ENCODE measurements at regions not wholly inside any gene's neighbourhood (a gene's known extent, or its start where the extent isn't known, plus 50 kb on each side); places are given as distances from the start of the nearest gene placed in this dataset.

GRCh38 chr1:119250299-119250698 lies 109.8 kb upstream of the WARS2 start:
- BruUV-seq (replicated peaks), result no TSS peak

More at GRCh38 chr1:119250299-119250698, 109.8 kb upstream of the WARS2 start:
- Histone ChIP-seq H3K27me3 (ENCODE audit: insufficient read depth, low read length) (no peaks in the 10 kb centered on the region), H3K9ac (ENCODE audit: low read length) (no peak overlapping the region), H3K4me3 (replicated peaks in 1 of 2; ENCODE audit: low read depth in 1 of 2, low read length in 2 of 2) (no peak overlapping the region), H3K27ac (ENCODE audit: low read depth, low read length) (no peak overlapping the region), H3K4me2 (ENCODE audit: low read length) (no peak overlapping the region), H3K4me1 (ENCODE audit: control insufficient read depth in 1 of 2, insufficient read depth in 2 of 2, low read length in 2 of 2) (0 out of 4 replicates have a peak, but pooled peaks cover 0 to 3% of the 10 kb centered on the region in 2 experiments), H3K9me2 (ENCODE audit: insufficient read depth) (no peaks in the 10 kb centered on the region), H4K20me1 (ENCODE audit: insufficient read depth) (no peaks in the 10 kb centered on the region; the same call in 1 of the 2 replicates), H3K79me2 (ENCODE audit: insufficient read depth, low read length) (no peaks in the 10 kb centered on the region), H3K36me3 (ENCODE audit: control insufficient read depth in 1 of 2, insufficient read depth in 2 of 2, low read length in 2 of 2) (no peaks in the 10 kb centered on the region), H2AFZ (ENCODE audit: low read depth, low read length, poor library complexity, severe bottlenecking) (no peak overlapping the region), H3K9me3 (ENCODE audit: control insufficient read depth in 1 of 2, insufficient read depth in 1 of 2, low read depth in 1 of 2, low read length in 2 of 2) (no peaks in the 10 kb centered on the region)
- DNase-seq (ENCODE audit: low read depth, low spot score), result no peak
- ChIA-PET CTCF (no interaction called here), RAD21 (ENCODE audit: low non-redundant PET in 1 of 2, low total read pairs in 2 of 2, uncharacterized antibody in 2 of 2, unreplicated experiment in 2 of 2) (no interaction called here), POLR2A (no interaction called here)
- TF ChIP-seq YY1 (IDR thresholded peaks at IDR 0.05; ENCODE audit: extremely low read depth, insufficient replicate concordance, low read depth, low read length), result no peak
- no peak for TF ChIP-seq FOSL1 (IDR thresholded peaks at IDR 0.05; ENCODE audit: low read depth)
- TF ChIP-seq POLR2AphosphoS5 (IDR thresholded peaks at IDR 0.05; ENCODE audit: low read depth, low read length), result no peak
- no peak for TF ChIP-seq JUND (IDR thresholded peaks at IDR 0.05)
- TF ChIP-seq EZH2 (IDR thresholded peaks at IDR 0.05), result no peak
- no peak for TF ChIP-seq CBX3 (IDR thresholded peaks at IDR 0.05; ENCODE audit: low read depth)
- TF ChIP-seq CEBPB (IDR thresholded peaks at IDR 0.05; ENCODE audit: low read depth), result no peak
- TF ChIP-seq ATF3 (IDR thresholded peaks at IDR 0.05), result no peak
- TF ChIP-seq SIN3A (IDR thresholded peaks at IDR 0.05; ENCODE audit: low read depth), result no peak
- TF ChIP-seq ZBTB33 (IDR thresholded peaks at IDR 0.05; ENCODE audit: extremely low read depth, insufficient replicate concordance, low read length), result no peak
- no peak for TF ChIP-seq EZH2phosphoT487 (IDR thresholded peaks at IDR 0.05; ENCODE audit: borderline replicate concordance)
- TF ChIP-seq REST (IDR thresholded peaks at IDR 0.05; ENCODE audit: low read depth), result no peak
- no peak for TF ChIP-seq EGR1 (IDR thresholded peaks at IDR 0.05; ENCODE audit: low read depth)
- ATAC-seq, result no peak
- intact Hi-C loops (cut with micrococcal nuclease), result no loop called here

Measured in HCT116 (cell line).